Right kidney (tissue), 1 donor: ENCODE measurements at regions not wholly inside any gene's neighbourhood (a gene's known extent, or its start where the extent isn't known, plus 50 kb on each side); places are given as distances from the start of the nearest gene placed in this dataset.

Experiments used
- DNase-seq: peaks from one replicate; pipeline ENCODE4 v3.0.0-alpha.2; 2016

GRCh38 chr16:52874042-52874441 lies 178.7 kb downstream of the CHD9NB start:
- DNase-seq = no peak

- no peak for DNase-seq
Measured at GRCh38 chr16:52872731-52873130, 180.0 kb downstream of the CHD9NB start.

- no peak for DNase-seq
Measured at GRCh38 chr16:52871481-52871880, 181.2 kb downstream of the CHD9NB start.

- DNase-seq = no peak
Measured at GRCh38 chr16:52869243-52869642, 183.5 kb downstream of the CHD9NB start.

GRCh38 chr16:52863000-52863399 lies 189.7 kb downstream of the CHD9NB start:
- no peak for DNase-seq

- DNase-seq = peak; percentile 15
Measured at GRCh38 chr16:52861614-52862022, 191.1 kb downstream of the CHD9NB start.

GRCh38 chr16:52855463-52855862 lies 197.2 kb downstream of the CHD9NB start:
- no peak for DNase-seq

- no peak for DNase-seq
Measured at GRCh38 chr16:52852978-52853377, 199.7 kb downstream of the CHD9NB start.

GRCh38 chr16:52851211-52851740 lies 201.4 kb downstream of the CHD9NB start:
- no peak for DNase-seq

GRCh38 chr16:52843381-52843780 lies 209.3 kb downstream of the CHD9NB start:
- no peak for DNase-seq

- no peak for DNase-seq
Measured at GRCh38 chr16:52837251-52837650, 215.4 kb downstream of the CHD9NB start.

GRCh38 chr16:52834736-52835465 lies 217.8 kb downstream of the CHD9NB start:
- no peak for DNase-seq

GRCh38 chr16:52832771-52833170 lies 219.9 kb downstream of the CHD9NB start:
- no peak for DNase-seq

GRCh38 chr16:52827456-52827855 lies 225.2 kb downstream of the CHD9NB start:
- DNase-seq = no peak

GRCh38 chr16:52825892-52826291 lies 226.8 kb downstream of the CHD9NB start:
- no peak for DNase-seq

GRCh38 chr16:52819808-52820207 lies 232.9 kb downstream of the CHD9NB start:
- no peak for DNase-seq

- no peak for DNase-seq
Measured at GRCh38 chr16:52819405-52819804, 233.3 kb downstream of the CHD9NB start.

GRCh38 chr16:52817696-52818095 lies 235.0 kb downstream of the CHD9NB start:
- no peak for DNase-seq

GRCh38 chr16:52816993-52817392 lies 235.7 kb downstream of the CHD9NB start:
- no peak for DNase-seq

- DNase-seq = no peak
Measured at GRCh38 chr16:52812678-52813556, 239.8 kb downstream of the CHD9NB start.

GRCh38 chr16:52805559-52806168 lies 247.0 kb downstream of the CHD9NB start:
- no peak for DNase-seq

GRCh38 chr16:52800432-52800831 lies 252.3 kb downstream of the CHD9NB start:
- no peak for DNase-seq

GRCh38 chr16:52799149-52799548 lies 252.2 kb upstream of the TOX3 start:
- no peak for DNase-seq
